Sigmoid colon (tissue), 6 donors: ENCODE measurements at regions not wholly inside any gene's neighbourhood (a gene's known extent, or its start where the extent isn't known, plus 50 kb on each side); places are given as distances from the start of the nearest gene placed in this dataset.

Experiments used
- DNase-seq: peaks from one replicate; pipeline ENCODE4 v3.0.0-alpha.2; 2019
- H3K27ac ChIP-seq, 4 donors: fragments of 200-600 bp; sonication (generic); one replicate each; pipeline ENCODE4 v1.5.1; 2016 to 2019; ENCODE audit warnings: mild to moderate bottlenecking in 1 of 4
- H3K27me3 ChIP-seq, 3 donors: fragments of 200-600 bp; sonication (generic); one replicate each; pipeline ENCODE4 v1.5.1; 2019; ENCODE audit warnings: mild to moderate bottlenecking in 1 of 3
- H3K36me3 ChIP-seq, 4 donors: fragments of 200-600 bp; sonication (generic); one replicate each; pipeline ENCODE4 v1.5.1; 2016 to 2019
- H3K4me1 ChIP-seq, 4 donors: fragments of 200-600 bp; sonication (generic); one replicate each; pipeline ENCODE4 v1.5.1; 2017 to 2019
- H3K4me3 ChIP-seq, 4 donors: fragments of 200-600 bp; sonication (generic); one replicate each; pipeline ENCODE4 v1.5.1; 2017 to 2019; ENCODE audit warnings: mild to moderate bottlenecking in 2 of 4, moderate library complexity in 1 of 4
- H3K9me3 ChIP-seq, 4 donors: fragments of 200-600 bp in 3 of 4; sonication (generic) in 3 of 4; one replicate each; pipeline versions ENCODE4 v1.5.1 to v1.6.1; 2013 to 2019
- EP300 ChIP-seq, 4 donors: sonication (generic); formaldehyde crosslinking; IDR thresholded peaks; one replicate each; pipeline ENCODE4 v1.6.1; 2017; ENCODE audit warnings: antibody characterized with exemption in 4 of 4
- POLR2A ChIP-seq, 2 donors: fragments of 450-650 bp; IDR thresholded peaks; one replicate each; pipeline ENCODE4 v1.6.1; 2016; ENCODE audit warnings: antibody characterized with exemption in 2 of 2, mild to moderate bottlenecking in 2 of 2, moderate library complexity in 2 of 2
- POLR2AphosphoS5 ChIP-seq, 4 donors: sonication (generic); formaldehyde crosslinking; IDR thresholded peaks; one replicate each; pipeline ENCODE4 v1.6.1; 2017; ENCODE audit warnings: antibody characterized with exemption in 4 of 4
- WGBS, 2 donors: extraction: QIAGEN DNeasy Blood & Tissue Kit; methylation state at CpG; one replicate each; pipeline ENCODE4 v1.1.7; 2013; 5-methylcytosine and 5-hydroxymethylcytosine counted together
- intact Hi-C: fragments of 100-400 bp; cut with DNase I; formaldehyde crosslinking; loops from one replicate; pipeline ENCODE4 v1.15.1; 2023
- TF ChIP-seq, protein P1 (sequence below), 4 experiments: fragments of 450-650 bp in 3 of 4; fragments of 200-600 bp in 1 of 4; IDR thresholded peaks; one replicate each; pipeline ENCODE4 v1.5.1; 2016 to 2019; ENCODE audit warnings: antibody characterized with exemption in 4 of 4, mild to moderate bottlenecking in 3 of 4, moderate library complexity in 2 of 4
- donor health status: healthy with polysubstance abuse.
- donor health status: healthy.

GRCh38 chr7:32255036-32255435 lies 184.8 kb upstream of the PDE1C start:
- no peak for TF ChIP-seq EP300 (IDR thresholded peaks at IDR 0.05)
- TF ChIP-seq, protein P1, sequence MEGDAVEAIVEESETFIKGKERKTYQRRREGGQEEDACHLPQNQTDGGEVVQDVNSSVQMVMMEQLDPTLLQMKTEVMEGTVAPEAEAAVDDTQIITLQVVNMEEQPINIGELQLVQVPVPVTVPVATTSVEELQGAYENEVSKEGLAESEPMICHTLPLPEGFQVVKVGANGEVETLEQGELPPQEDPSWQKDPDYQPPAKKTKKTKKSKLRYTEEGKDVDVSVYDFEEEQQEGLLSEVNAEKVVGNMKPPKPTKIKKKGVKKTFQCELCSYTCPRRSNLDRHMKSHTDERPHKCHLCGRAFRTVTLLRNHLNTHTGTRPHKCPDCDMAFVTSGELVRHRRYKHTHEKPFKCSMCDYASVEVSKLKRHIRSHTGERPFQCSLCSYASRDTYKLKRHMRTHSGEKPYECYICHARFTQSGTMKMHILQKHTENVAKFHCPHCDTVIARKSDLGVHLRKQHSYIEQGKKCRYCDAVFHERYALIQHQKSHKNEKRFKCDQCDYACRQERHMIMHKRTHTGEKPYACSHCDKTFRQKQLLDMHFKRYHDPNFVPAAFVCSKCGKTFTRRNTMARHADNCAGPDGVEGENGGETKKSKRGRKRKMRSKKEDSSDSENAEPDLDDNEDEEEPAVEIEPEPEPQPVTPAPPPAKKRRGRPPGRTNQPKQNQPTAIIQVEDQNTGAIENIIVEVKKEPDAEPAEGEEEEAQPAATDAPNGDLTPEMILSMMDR (IDR thresholded peaks at IDR 0.05) = no peak
- no peak for TF ChIP-seq POLR2A (IDR thresholded peaks at IDR 0.05)
- no peak for TF ChIP-seq POLR2AphosphoS5 (IDR thresholded peaks at IDR 0.05)
- H3K4me3 ChIP-seq = no peak overlapping the region
- intact Hi-C loops = no loop called here
- no peaks in the 10 kb centered on the region for H3K27me3 ChIP-seq
- no peak for DNase-seq
- 64 to 69% methylated on average over 6 of the region's 6 CpGs for WGBS, 2 donors
- no peaks in the 10 kb centered on the region for H3K36me3 ChIP-seq
- H3K4me1 ChIP-seq = no peaks in the 10 kb centered on the region
- no peak overlapping the region for H3K27ac ChIP-seq
- H3K9me3 ChIP-seq = no peaks in the 10 kb centered on the region

- Histone ChIP-seq H3K4me1 (no peaks in the 10 kb centered on the region), H3K27me3 (no peaks in the 10 kb centered on the region), H3K36me3 (no peaks in the 10 kb centered on the region), H3K9me3 (no peaks in the 10 kb centered on the region), H3K4me3 (no peak overlapping the region), H3K27ac (no peak overlapping the region)
- WGBS, 2 donors = 83 to 92% methylated on average over 3 of the region's 3 CpGs
- no peak for TF ChIP-seq EP300 (IDR thresholded peaks at IDR 0.05)
- no peak for TF ChIP-seq POLR2AphosphoS5 (IDR thresholded peaks at IDR 0.05)
- TF ChIP-seq, protein P1 (IDR thresholded peaks at IDR 0.05) = no peak
- no peak for TF ChIP-seq POLR2A (IDR thresholded peaks at IDR 0.05)
- DNase-seq = no peak
- intact Hi-C loops = no loop called here
These were observed 183.1 kb upstream of the PDE1C start for GRCh38 chr7:32253299-32253698.

DNA sequence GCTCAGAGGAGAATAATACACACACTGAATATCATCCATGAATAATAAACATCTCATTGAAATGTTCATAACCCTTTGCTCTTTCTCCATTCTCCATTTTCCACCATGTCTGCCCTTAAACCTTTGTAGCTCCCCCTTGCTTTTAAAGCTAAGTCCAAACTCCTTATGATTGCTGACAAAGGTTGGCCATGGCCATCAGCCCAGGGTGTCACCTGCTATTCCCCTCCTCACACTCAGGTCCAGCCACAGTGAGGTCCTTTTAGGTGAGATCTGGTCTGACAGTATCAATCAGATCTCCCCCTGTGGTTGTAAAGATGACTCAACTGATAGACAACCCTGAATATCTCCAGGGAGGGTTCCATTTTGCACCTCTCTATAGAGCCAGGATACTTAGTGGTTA lies 181.5 kb upstream of the PDE1C start:
- intact Hi-C loops = no loop called here
- TF ChIP-seq, protein P1 (IDR thresholded peaks at IDR 0.05) = no peak
- TF ChIP-seq POLR2A (IDR thresholded peaks at IDR 0.05) = no peak
- no peak for TF ChIP-seq EP300 (IDR thresholded peaks at IDR 0.05)
- no peak for TF ChIP-seq POLR2AphosphoS5 (IDR thresholded peaks at IDR 0.05)
- no peak for DNase-seq

DNA sequence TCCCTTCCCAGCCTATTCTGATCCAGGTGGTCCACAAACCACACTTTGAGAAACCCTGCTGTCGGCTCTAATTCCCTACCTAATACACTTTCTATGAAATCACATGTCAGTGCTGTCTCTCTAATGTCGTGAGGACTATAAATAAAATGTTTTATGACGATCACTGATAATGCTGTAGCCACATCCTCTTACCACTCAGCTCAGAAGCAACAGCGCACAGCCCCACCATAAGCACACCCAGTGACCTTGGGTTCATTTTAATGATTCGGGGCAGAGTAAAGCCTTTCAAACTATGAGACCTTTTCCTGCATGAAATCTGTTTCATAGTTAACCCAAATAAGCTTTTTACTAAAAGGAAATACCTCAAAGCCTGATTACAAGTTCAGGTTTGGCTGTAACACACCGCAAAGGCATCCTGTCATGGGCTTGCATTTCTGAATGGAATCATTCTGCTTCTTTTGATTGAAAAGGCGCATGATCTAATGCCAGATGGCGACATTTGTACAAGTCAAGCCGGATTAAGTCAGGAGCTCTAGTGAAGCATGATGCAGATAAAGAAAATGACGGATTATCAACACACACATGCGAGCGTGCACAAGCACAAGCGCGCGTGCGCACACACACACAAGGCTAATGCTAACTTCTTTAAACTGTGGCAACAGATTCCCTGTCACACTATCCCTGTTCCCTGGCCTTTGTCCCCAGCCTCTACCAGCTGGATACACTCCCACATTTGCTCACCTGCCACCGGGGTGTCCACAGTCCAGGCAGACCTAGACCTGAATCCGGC lies 180.5 kb upstream of the PDE1C start:
- no peaks in the 10 kb centered on the region for H3K36me3 ChIP-seq
- no peak overlapping the region for H3K4me3 ChIP-seq
- no peaks in the 10 kb centered on the region for H3K9me3 ChIP-seq
- H3K27me3 ChIP-seq = no peaks in the 10 kb centered on the region
- TF ChIP-seq, protein P1 (IDR thresholded peaks at IDR 0.05) = no peak
- TF ChIP-seq POLR2AphosphoS5 (IDR thresholded peaks at IDR 0.05) (no peak), EP300 (IDR thresholded peaks at IDR 0.05) (no peak), POLR2A (IDR thresholded peaks at IDR 0.05) (no peak)
- WGBS, 2 donors = 64 to 73% methylated on average over 18 of the region's 18 CpGs
- no peak for DNase-seq
- H3K27ac ChIP-seq = no peak overlapping the region
- intact Hi-C loops = no loop called here
- H3K4me1 ChIP-seq = no peaks in the 10 kb centered on the region

More for the DNA sequence above, 181.5 kb upstream of the PDE1C start:
- Histone ChIP-seq H3K4me1 (no peaks in the 10 kb centered on the region), H3K27ac (no peak overlapping the region), H3K9me3 (no peaks in the 10 kb centered on the region), H3K36me3 (no peaks in the 10 kb centered on the region), H3K4me3 (no peak overlapping the region), H3K27me3 (no peaks in the 10 kb centered on the region)

DNA sequence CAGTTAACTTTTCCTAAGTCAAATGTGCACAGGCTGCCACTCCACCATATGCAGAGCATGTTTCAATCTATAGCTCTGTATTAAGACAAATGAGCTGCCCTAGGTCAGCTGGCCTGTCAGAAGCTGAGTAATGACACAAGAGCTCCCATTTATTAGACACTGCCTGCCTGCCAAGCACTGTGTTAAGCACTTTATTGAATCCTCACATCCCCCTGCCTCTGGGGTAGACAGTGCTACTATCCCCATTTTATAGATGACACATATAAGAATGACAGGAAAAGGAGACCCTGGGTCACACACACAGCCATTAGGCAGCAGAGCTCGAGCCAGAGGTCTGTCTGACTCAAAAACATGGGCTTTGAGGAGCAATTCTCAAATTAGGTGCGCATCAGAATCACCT lies 179.8 kb upstream of the PDE1C start:
- no peaks in the 10 kb centered on the region for H3K4me1 ChIP-seq
- intact Hi-C loops = no loop called here
- 49 to 75% methylated on average over 2 of the region's 2 CpGs for WGBS, 2 donors
- no peak overlapping the region for H3K4me3 ChIP-seq
- H3K27me3 ChIP-seq = no peaks in the 10 kb centered on the region
- no peaks in the 10 kb centered on the region for H3K9me3 ChIP-seq
- no peak for TF ChIP-seq POLR2A (IDR thresholded peaks at IDR 0.05)
- no peak for TF ChIP-seq POLR2AphosphoS5 (IDR thresholded peaks at IDR 0.05)
- TF ChIP-seq EP300 (IDR thresholded peaks at IDR 0.05) = no peak
- TF ChIP-seq, protein P1 (IDR thresholded peaks at IDR 0.05) = no peak
- no peaks in the 10 kb centered on the region for H3K36me3 ChIP-seq
- no peak overlapping the region for H3K27ac ChIP-seq
- DNase-seq = no peak
